Kidney glomerular epithelial cell (primary cell): ENCODE measurements at regions not wholly inside any gene's neighbourhood (a gene's known extent, or its start where the extent isn't known, plus 50 kb on each side); places are given as distances from the start of the nearest gene placed in this dataset.
"Not testable (repeated sequence)": the region's sequence is repeated elsewhere in the genome, so short reads cannot be mapped to it uniquely, and the experiment has no call there.

Experiments used
- DNase-seq: peaks from one replicate; lab custom pipeline; 2025; lab: John Stamatoyannopoulos, UW

DNA sequence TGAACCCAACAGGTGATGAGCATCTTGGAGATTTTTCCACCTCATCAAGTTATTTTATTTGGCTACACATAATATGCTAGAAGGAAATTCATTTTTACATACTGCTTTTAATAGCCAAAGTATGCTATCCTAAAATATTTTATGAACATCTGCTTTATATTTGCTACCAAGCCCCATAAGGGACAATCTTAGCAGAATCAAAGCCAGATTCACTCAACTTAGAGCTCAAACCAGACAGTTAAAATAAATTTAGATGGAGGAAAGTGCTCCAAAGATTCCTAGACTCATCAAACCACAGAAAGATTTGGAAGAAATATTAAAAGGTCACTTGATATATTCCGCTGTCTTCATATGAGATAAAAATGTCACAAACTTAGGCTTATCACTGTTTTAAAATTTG is 637.1 kb upstream of the CCNG1 start:
- DNase-seq: no peak

DNA sequence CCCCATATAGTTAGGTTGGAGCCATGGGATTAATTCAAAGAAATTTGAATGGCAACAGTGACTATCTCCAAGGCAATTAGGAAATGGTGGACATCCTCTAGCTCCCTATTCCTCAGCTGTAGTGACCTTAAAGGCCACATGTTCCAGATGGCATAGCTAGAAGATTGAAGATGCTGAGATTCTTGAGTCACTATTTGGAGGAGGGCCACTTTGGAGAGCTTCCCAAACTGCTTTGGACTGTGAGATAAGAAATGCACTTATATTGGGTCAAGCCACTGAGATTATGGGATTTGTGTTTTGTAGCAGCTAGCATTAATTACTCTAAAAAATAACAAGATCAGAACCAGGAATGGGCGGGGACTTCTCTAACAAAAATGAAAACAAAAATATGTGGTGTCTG is 636.2 kb upstream of the CCNG1 start:
- DNase-seq: no peak

DNA sequence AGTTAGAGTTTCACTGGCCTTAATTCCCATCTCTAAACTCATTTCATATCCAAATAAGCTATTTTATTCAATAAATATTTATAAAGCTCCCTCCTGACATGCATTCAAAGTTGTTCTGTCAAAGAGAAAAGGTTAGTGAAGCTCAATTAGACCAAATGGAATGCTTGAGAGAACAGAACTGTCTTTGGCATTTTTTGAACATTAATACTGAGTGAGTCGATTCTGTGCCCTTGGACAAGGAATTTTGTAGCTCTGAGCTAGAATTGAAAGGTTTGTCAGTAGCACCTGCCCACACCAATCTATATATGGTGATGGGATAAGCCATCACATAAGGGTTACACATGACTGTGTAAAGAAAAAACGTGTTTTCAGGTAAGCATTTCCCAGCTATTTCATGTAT is 631.2 kb upstream of the CCNG1 start:
- no peak for DNase-seq

- DNase-seq: no peak
These were observed 626.3 kb upstream of the CCNG1 start for GRCh38 chr5:162811071-162811470.

GRCh38 chr5:162816816-162817215 is 620.6 kb upstream of the CCNG1 start:
- DNase-seq: no peak

DNA sequence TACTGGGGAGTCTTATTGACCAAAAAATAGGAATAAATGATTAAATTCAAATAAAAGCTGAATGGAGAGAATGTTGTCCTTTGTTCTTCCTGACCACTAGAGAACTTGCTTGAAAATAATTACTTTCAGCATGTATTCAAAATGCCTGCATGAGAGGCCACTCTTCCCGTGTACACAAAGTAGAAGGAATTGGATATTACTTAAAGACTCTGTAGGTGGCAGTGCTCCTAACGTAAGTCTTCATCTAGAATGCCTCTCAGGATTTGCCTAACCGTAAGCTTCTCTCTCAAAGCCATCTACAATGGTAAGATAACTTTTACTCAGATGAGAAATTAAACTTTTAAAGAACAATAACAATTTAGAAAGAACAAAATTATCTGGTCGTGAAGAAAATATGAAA is 620.0 kb upstream of the CCNG1 start:
- no peak for DNase-seq

DNA sequence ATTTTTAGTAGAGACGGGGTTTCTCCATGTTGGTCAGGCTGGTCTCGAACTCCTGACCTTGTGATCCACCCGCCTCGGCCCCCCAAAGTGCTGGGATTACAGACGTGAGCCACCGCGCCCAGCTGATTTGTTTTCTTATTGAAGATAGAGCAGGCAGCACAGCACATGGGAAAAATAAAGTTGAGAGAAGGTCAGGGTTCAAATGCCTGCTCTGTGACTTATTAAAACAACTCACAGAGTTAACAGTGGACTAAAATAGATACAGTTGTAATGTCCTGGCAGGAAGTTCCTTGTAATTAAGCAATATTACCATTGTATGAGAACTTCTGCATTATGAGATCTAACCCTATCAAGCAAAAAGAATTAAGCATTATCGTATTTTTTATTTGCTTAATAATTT is 615.7 kb upstream of the CCNG1 start:
- not testable (repeated sequence) for DNase-seq

- no peak for DNase-seq
These were observed 613.0 kb upstream of the CCNG1 start for GRCh38 chr5:162824360-162824759.

- DNase-seq: no peak
These were observed 600.2 kb upstream of the CCNG1 start for GRCh38 chr5:162837155-162837554.

- DNase-seq: no peak
These were observed 594.7 kb upstream of the CCNG1 start for GRCh38 chr5:162842727-162843126.

DNA sequence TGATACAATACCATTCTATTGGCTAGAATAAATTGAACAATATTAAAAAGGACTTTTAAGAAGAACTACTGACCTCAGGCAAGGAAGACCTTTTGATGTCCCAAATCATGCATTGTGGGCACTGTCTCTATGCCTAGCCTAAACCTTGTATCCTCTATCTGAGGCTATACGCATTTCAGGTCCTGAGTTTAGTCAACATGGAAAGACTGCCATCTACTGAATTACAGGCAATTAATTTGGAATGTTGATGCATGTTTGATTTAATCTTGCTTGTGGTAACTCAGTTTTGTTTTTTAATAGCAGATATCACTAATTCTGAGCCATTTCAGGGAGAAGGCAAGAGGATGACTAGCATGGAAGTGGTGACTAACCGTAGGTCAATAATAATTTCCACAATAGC is 585.3 kb upstream of the CCNG1 start:
- DNase-seq: no peak

GRCh38 chr5:162858770-162859169 is 578.6 kb upstream of the CCNG1 start:
- DNase-seq: no peak

- DNase-seq: no peak
These were observed 566.4 kb upstream of the CCNG1 start for GRCh38 chr5:162870966-162871365.

DNA sequence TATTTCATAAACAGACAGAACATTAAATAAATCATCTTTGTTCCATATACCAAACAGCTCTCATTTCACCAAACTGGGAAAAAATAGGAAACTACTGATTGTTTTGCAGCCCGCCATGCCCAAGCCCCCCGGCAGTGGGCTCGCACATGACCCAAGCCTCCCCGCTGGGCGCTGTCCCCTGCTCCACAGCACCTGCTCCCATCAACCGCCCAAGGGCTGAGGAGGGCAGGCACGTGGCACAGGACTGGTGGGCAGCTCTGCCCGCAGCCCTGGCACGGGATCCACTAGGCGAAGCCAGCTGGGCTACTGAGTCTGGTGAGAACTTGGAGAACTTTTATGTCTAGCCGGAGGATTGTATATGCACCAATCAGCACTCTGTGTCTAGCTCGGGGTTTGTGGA is 554.8 kb upstream of the CCNG1 start:
- DNase-seq: no peak

DNA sequence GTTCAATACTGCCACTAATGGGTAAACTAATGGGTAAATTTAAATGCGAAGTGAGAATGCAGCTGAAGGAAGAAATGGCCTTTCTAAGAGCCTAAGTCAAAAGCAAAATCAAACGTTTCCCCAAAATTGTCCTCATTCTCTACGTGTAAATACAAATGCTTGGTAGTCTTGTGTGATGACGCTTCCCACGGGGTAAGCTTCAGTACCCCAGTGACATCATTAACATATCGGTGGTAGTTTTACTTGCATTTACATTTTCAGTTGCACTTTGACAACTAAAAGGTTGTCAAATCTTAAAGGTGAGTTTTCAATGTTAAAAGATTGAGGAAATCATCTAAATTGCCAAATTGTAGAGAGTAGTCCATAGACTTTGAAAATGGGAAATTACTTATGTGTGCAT is 550.7 kb upstream of the CCNG1 start:
- no peak for DNase-seq

DNA sequence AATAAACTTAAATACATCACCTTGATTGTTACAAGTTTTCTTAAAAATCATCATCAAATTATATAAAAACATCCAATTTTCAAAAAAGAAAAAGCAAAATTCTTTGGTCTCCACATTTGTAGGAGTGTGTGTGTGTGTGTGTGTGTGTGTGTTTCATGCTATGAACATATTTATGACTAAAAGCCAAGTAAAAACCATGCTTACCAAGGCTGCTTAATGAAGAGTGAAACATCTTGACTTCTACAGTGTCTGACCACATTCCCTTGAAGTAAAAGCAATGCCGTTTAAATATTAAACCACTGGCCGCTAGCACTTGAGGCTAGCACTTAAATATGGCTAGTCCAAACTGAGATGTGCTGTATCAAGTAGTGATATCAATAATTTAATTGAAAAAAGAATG is 549.1 kb upstream of the CCNG1 start:
- no peak for DNase-seq

DNA sequence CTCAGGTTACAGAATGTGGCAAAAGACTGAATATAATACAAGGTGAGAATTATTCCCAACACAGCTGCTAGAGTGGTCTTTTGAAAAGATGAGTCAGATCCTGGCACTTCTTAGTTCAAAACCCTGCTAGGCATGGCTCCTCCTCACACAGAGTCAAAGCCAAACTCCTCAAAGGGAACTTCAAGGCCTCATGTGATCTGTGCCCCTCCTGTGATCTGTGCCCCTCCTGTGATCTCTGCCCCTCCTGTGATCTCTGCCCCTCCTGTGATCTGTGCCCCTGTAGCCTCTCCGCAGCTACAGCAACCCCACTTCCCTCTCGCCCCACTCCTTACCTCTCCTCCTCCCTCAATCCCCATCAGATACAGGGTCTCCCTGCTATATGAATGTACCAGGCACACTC is 525.5 kb upstream of the CCNG1 start:
- no peak for DNase-seq

- no peak for DNase-seq
These were observed 521.0 kb upstream of the CCNG1 start for GRCh38 chr5:162916368-162916767.

DNA sequence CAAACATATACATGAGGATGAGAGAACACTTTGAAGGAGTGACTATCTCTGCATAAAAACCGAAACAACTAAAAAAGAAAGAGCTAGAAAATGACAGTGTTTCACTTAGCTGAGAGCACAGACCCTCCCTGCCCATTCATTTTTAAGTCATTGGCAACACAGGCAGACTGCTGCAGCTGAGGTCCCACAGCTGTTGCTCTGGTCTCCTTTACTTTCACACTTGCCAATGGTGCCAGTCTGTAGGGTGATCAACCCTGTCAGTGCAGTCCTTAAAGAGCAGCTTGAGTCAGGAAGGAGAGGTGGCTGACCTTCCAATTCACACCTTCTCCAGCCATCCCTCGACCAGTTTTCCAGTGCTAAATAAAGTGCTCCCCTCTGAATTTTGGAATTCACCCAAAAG is 508.3 kb upstream of the CCNG1 start:
- no peak for DNase-seq

DNA sequence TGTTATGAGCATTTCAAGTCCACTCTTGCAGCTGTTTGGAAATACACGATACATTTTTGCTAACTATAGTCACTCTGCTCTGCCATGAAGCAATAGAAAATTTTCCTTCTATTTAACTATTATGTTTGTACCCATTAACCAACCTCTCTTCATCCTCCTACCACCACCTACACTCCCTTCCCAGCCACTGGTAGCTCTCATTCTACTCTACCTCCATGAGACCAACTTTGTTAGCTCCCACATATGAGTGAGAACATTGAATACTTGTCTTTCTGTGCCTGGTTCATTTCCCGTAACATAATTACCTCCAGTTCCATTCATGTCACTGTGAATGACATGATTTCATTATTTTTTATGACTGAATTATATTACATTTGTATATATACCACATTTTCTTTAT is 505.9 kb upstream of the CCNG1 start:
- DNase-seq: no peak

- DNase-seq: no peak
These were observed 497.4 kb upstream of the CCNG1 start for GRCh38 chr5:162939991-162940390.

- DNase-seq: no peak
These were observed 488.7 kb upstream of the CCNG1 start for GRCh38 chr5:162948677-162949076.

GRCh38 chr5:162956570-162956969 is 480.8 kb upstream of the CCNG1 start:
- DNase-seq: no peak

- DNase-seq: not testable (repeated sequence)
These were observed 473.3 kb upstream of the CCNG1 start for GRCh38 chr5:162964144-162964543.

- DNase-seq: no peak
These were observed 447.3 kb upstream of the CCNG1 start for GRCh38 chr5:162990063-162990462.
